ENCODE measurements at regions not wholly inside any gene's neighbourhood (a gene's known extent, or its start where the extent isn't known, plus 50 kb on each side); places are given as distances from the start of the nearest gene placed in this dataset.

DNA sequence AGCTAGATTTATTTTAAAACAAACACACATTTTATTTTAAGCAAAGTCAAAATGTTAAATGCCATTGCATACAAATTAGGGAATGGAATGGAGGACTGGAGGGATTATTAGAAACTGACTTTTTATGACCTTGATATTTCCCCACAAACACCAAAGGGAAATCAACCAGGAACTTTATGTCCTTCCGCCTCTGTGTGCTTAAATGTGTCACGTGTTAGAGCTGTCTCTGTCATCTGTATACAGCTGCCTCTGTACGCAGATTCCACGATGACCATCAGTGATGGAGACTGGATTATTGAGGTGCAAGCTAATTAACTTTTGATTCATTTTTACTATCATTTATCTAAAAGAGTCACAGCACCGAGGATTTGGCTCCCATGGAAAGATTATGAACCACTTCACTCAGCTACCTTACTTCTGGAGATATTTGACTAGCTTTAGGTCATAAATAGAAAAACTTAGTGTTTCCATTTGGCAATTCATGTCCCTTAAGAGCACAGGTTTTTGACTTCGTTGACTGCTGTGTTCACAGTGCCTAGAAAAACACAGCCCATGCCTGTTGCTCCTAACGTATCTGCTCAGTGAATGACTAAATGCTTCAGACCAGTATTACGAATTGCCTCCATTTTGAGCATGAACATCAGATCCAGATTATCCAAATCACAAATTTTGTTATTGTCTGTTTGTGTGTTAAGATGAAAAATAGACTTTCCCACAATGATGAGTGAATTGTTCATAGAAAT, 1048.1 kb downstream of the MCTP2 start:
- no peak for DNase-seq (ENCODE audit: low read depth, low spot score)

DNA sequence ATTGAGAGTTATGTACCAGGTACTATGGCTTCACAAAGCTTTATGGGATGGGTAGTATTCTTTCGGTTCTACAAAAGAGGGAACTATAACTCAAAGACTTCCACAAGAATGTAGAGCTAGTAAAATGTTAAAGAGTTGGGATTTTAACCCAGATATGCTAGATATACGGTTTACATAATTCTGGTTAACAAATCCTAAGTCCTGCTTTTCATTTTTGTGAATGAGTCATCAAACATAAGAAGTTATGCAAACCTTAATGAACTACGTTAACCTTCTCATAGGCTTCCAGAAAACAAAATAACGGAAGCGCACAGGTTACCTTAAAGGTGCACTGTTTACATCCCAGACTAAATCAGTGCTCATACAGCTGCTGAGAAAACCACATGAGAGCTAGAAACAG, 1049.3 kb downstream of the MCTP2 start:
- no peak for DNase-seq (ENCODE audit: low read depth, low spot score)

- DNase-seq (ENCODE audit: low read depth, low spot score), result no peak
Observed at GRCh38 chr15:95281470-95281869, 1049.0 kb upstream of the NR2F2 start.

- DNase-seq (ENCODE audit: low read depth, low spot score), result no peak
Observed at GRCh38 chr15:95284492-95284891, 1046.0 kb upstream of the NR2F2 start.

DNA sequence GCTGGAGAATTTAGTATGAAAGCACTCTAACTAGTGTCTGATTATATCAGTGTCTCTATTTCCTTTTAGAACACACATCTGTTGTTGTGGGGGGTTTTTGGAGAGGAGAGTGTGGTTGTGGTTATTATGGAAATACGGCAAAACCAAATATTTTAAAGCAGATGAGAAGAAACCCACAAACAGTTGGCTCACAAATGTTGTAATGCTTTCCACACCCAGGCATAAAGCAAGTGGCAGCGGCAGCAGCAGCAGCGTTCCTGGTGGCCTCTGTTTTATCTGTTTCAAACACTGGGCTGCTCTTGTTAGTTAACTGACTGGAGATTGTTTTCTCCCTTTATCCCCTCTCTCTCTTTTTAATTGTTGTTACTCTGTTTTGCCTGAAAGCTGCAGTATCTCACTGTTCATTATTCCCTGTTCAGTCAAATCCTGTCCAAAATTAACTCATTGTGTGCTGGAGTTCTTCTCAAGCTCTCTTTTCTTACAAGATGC, 1045.5 kb upstream of the NR2F2 start:
- no peak for DNase-seq (ENCODE audit: low read depth, low spot score)

- no peak for DNase-seq (ENCODE audit: low read depth, low spot score)
Observed at GRCh38 chr15:95286352-95286880, 1044.1 kb upstream of the NR2F2 start.

DNA sequence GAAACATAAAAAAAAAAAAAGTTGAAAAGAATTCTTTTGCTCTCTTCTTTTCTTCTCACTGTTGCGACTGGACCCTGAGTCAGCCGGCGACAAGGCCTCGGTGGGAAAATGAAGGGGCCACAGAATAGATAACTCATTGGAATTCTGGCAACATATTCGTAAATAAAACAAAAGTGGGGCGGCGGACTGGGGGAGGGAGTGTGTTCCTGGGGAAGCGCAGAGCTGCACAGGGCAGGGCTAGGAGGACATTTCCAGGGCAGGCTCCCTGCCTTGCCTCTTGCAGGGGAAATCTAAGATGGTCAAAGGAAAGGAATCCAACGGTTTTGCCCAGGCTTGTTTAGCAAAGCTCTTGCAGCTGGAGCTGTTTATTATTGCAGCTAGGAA, 1042.8 kb upstream of the NR2F2 start:
- no peak for DNase-seq (ENCODE audit: low read depth, low spot score)

GRCh38 chr15:95288626-95289025, 1041.9 kb upstream of the NR2F2 start:
- DNase-seq (ENCODE audit: low read depth, low spot score), result no peak

- no peak for DNase-seq (ENCODE audit: low read depth, low spot score)
Observed at GRCh38 chr15:95290176-95290974, 1040.1 kb upstream of the NR2F2 start.

- DNase-seq (ENCODE audit: low read depth, low spot score), result no peak
Observed at GRCh38 chr15:95291898-95292472, 1038.5 kb upstream of the NR2F2 start.

- DNase-seq (ENCODE audit: low read depth, low spot score), result no peak
Observed at GRCh38 chr15:95292785-95293450, 1037.6 kb upstream of the NR2F2 start.

- DNase-seq (ENCODE audit: low read depth, low spot score), result no peak
Observed at GRCh38 chr15:95293456-95294031, 1037.0 kb upstream of the NR2F2 start.

DNA sequence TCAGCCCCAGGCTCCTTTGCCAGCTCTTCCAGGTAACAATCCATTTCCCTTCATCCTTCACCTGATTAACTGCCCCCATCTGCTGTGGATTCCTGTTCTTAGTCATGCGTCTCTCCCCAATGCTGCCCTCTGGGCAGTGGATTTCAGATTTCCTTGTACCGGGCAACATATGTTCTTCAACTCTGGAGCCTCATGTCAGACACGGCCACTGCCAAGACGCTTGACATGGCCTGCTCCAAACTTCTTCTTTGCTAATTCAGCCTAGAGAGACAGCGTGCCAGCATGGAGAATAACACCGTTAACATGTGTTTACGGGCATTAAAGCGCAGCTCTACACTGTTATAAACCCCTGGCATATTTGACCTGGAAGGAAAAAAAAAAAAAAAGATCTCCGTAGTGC, 1035.1 kb upstream of the NR2F2 start:
- DNase-seq (ENCODE audit: low read depth, low spot score), result no peak

- DNase-seq (ENCODE audit: low read depth, low spot score), result no peak
Observed at GRCh38 chr15:95295896-95296625, 1034.4 kb upstream of the NR2F2 start.

DNA sequence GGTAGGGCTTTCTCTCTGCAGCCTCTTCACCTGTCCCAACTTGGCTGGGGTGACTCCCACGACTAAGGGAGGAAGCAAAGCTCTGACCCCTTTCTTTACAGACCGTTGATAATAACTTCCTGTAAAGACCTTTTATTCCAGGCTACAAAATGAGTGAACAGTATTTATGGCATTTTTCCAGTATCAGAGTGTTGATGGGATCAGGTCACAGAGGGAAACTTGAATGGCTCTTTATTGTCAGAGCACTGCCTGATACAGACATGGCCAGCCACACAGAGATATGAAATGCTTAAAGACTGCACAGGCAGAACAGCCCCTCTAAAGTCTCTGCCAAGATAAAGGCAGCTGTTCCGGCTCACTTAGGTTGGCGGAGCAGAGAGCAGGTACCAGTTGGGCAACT, 1033.9 kb upstream of the NR2F2 start:
- DNase-seq (ENCODE audit: low read depth, low spot score), result no peak

GRCh38 chr15:95298729-95299128, 1031.8 kb upstream of the NR2F2 start:
- no peak for DNase-seq (ENCODE audit: low read depth, low spot score)

DNA sequence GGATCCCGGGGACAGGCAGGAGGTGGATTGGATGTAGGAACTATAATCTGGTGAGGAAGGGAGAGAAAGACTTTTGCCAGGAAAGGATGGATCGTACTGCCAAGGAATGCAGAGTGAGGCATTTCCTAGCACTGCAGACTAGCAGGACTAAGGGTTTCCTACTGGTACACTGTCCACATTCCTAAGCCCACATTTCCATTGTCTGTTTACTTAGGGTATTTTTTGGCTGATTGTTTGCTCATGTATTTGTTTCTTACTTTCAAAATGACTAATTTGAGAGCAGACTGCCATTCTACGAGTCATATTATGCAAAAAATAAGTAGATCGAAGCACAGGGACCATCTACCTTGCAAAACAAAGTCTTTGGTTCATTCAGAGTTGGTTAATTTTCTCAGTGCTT, 1029.5 kb upstream of the NR2F2 start:
- DNase-seq (ENCODE audit: low read depth, low spot score), result no peak

DNA sequence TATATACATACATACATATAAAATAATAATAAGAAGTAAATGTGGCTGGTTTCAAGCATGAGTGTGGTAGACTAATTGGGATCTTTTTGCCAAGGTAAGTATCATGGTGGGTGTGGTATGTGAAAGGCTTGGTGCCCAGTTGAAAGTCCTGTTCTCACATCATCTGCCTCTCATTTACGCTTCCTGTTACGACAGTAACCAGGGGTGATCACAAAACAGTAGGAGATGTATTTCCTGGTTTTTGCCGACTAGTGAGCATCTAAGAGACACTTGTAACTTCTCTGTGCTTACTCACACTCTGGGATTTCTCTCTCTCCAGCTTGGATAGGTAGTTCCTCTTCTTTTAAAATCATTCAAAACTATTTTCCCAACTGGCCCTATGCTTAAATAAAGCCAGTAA, 1028.3 kb upstream of the NR2F2 start:
- DNase-seq (ENCODE audit: low read depth, low spot score), result no peak

DNA sequence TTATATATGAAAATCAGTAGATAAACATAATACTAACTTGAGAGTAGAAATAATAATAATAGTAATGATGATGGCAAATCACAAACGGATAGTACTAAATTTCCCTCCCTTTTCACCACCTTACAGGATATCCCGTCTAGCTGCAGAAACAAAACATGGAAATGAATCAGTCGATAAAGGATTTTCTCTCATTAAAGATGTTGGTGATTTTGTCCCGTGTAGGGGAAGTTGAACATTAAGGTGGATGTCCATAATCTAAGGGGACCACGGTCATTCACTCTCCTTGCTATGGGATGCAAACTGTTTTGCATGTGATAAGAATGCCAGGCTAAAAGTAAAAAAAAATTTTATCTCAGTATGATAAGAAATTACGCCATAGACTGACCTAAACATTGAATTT, 1027.7 kb upstream of the NR2F2 start:
- no peak for DNase-seq (ENCODE audit: low read depth, low spot score)

GRCh38 chr15:95303713-95304112, 1026.8 kb upstream of the NR2F2 start:
- DNase-seq (ENCODE audit: low read depth, low spot score), result no peak
